HCT116 (cell line): ENCODE measurements at regions not wholly inside any gene's neighbourhood (a gene's known extent, or its start where the extent isn't known, plus 50 kb on each side); places are given as distances from the start of the nearest gene placed in this dataset.

Source experiments
- ATAC-seq: fragments of 200-7000 bp; cut with Tn5 transposase; 2 replicates; pipeline ENCODE4 v1.9.1; 2020; ENCODE audit warnings: mild to moderate bottlenecking, moderate library complexity
- BruUV-seq: library from RNA; stranded (reverse); fragments of 400-500 nt; replicated peaks from 2 replicates; lab custom pipeline; 2021; lab: Mats Ljungman, UMichigan
- CTCF ChIA-PET: fragments of 300-600 bp; sonication (Branson Sonifier 250); formaldehyde crosslinking; loops from one replicate; lab custom pipeline; 2021; ENCODE audit warnings: antibody characterized with exemption; lab: Charles Lee
- POLR2A ChIA-PET: fragments of 300-600, 350-600 bp; sonication (Branson Sonifier 250); formaldehyde crosslinking; loops from one replicate; lab custom pipeline; 2021; ENCODE audit warnings: antibody characterized with exemption; lab: Charles Lee
- RAD21 ChIA-PET, 2 experiments: fragments of 300-600 bp; sonication (Branson Sonifier 250); formaldehyde crosslinking; loops; one replicate each; lab custom pipeline; 2023; ENCODE audit warnings: low total read pairs in 2 of 2; ENCODE audit not compliant: uncharacterized antibody in 2 of 2, unreplicated experiment in 2 of 2, low non-redundant PET in 1 of 2; lab: Charles Lee
- DNase-seq: peaks from one replicate; pipeline ENCODE4 v3.0.0-alpha.2; 2010; ENCODE audit warnings: low read depth, low spot score
- H2AFZ ChIP-seq: fragments of 200-600 bp; shearing (Covaris generic), sonication (generic); 2 replicates; pipeline ENCODE4 v1.6.1; 2017; ENCODE audit warnings: low read depth, mixed run types, mixed read lengths, antibody characterized with exemption, low read length; ENCODE audit not compliant: poor library complexity, severe bottlenecking
- H3K27ac ChIP-seq: 2 replicates; pipeline ENCODE4 v1.5.1; 2012; ENCODE audit warnings: low read depth, low read length
- H3K27me3 ChIP-seq: fragments of 200-600 bp; sonication (generic); 2 replicates; pipeline ENCODE4 v1.6.1; 2016; ENCODE audit warnings: mixed run types, low read length, mixed read lengths; ENCODE audit not compliant: insufficient read depth
- H3K36me3 ChIP-seq, 2 experiments: fragments of 200-500 bp in 1 of 2; fragments of 200-600 bp in 1 of 2; sonication (Bioruptor generic) in 1 of 2; sonication (generic) in 1 of 2; 2 replicates each; pipeline versions ENCODE4 v1.5.1 to v1.6.1; 2014 to 2016; ENCODE audit warnings: low read length in 2 of 2, inconsistent platforms in 1 of 2, mixed read lengths in 1 of 2, mixed run types in 1 of 2; ENCODE audit not compliant: insufficient read depth in 2 of 2, control insufficient read depth in 1 of 2
- H3K4me1 ChIP-seq, 2 experiments: fragments of 200-600 bp in 1 of 2; sonication (generic) in 1 of 2; 2 replicates each; pipeline versions ENCODE4 v1.5.1 to v1.6.1; 2012 to 2017; ENCODE audit warnings: low read length in 2 of 2, inconsistent platforms in 1 of 2, mild to moderate bottlenecking in 1 of 2, mixed read lengths in 1 of 2, mixed run types in 1 of 2, moderate library complexity in 1 of 2; ENCODE audit not compliant: insufficient read depth in 2 of 2, control insufficient read depth in 1 of 2
- H3K4me2 ChIP-seq: fragments of 200-600 bp; sonication (generic); 2 replicates; pipeline ENCODE4 v1.6.1; 2017; ENCODE audit warnings: mixed run types, low read length, mixed read lengths
- H3K4me3 ChIP-seq, 2 experiments: fragments of 200-600 bp in 1 of 2; sonication (generic) in 1 of 2; replicated peaks in 1 of 2; 2 replicates each; pipeline ENCODE4 v1.5.1; 2011 to 2016; ENCODE audit warnings: low read length in 2 of 2, control low read depth in 1 of 2, low read depth in 1 of 2, mild to moderate bottlenecking in 1 of 2, mixed read lengths in 1 of 2, mixed run types in 1 of 2
- H3K79me2 ChIP-seq: fragments of 200-600 bp; sonication (generic); 2 replicates; pipeline ENCODE4 v1.6.1; 2017; ENCODE audit warnings: mild to moderate bottlenecking, mixed run types, low read length, moderate library complexity, mixed read lengths; ENCODE audit not compliant: insufficient read depth
- H3K9ac ChIP-seq: fragments of 200-600 bp; sonication (generic); 2 replicates; pipeline ENCODE4 v1.6.1; 2016; ENCODE audit warnings: low read length, mixed read lengths
- H3K9me2 ChIP-seq: fragments of 200-600 bp; sonication (generic), shearing (Covaris generic); 2 replicates; pipeline ENCODE4 v1.6.1; 2017; ENCODE audit warnings: mixed run types, mild to moderate bottlenecking, moderate library complexity; ENCODE audit not compliant: insufficient read depth
- H3K9me3 ChIP-seq, 2 experiments: fragments of 200-500 bp in 1 of 2; fragments of 200-600 bp in 1 of 2; sonication (Bioruptor generic) in 1 of 2; sonication (generic) in 1 of 2; 2 replicates each; pipeline ENCODE4 v1.6.1; 2014 to 2017; ENCODE audit warnings: low read length in 2 of 2, mixed read lengths in 2 of 2, inconsistent platforms in 1 of 2, low read depth in 1 of 2, mild to moderate bottlenecking in 1 of 2, mixed run types in 1 of 2, moderate library complexity in 1 of 2; ENCODE audit not compliant: control insufficient read depth in 1 of 2, insufficient read depth in 1 of 2
- H4K20me1 ChIP-seq: fragments of 200-600 bp; sonication (generic), shearing (Covaris generic); 2 replicates; pipeline ENCODE4 v1.6.1; 2017; ENCODE audit warnings: mixed run types, mild to moderate bottlenecking, moderate library complexity; ENCODE audit not compliant: insufficient read depth
- ELF1 ChIP-seq: IDR thresholded peaks from 2 replicates; pipeline ENCODE4 v1.6.1; 2012; ENCODE audit warnings: low read depth, borderline replicate concordance
- EZH2phosphoT487 ChIP-seq: fragments of 200-600 bp; IDR thresholded peaks from 2 replicates; pipeline ENCODE4 v1.6.1; 2018; ENCODE audit warnings: antibody characterized with exemption, borderline replicate concordance
- FOSL1 ChIP-seq: IDR thresholded peaks from 2 replicates; pipeline ENCODE4 v1.6.1; 2012; ENCODE audit warnings: low read depth
- JUND ChIP-seq: IDR thresholded peaks from 2 replicates; pipeline ENCODE4 v1.6.1; 2012
- POLR2A ChIP-seq: IDR thresholded peaks from 2 replicates; pipeline ENCODE4 v1.7.0; 2011; ENCODE audit warnings: borderline replicate concordance; ENCODE audit not compliant: insufficient read depth, insufficient read length; ENCODE audit errors: extremely low read depth
- POLR2AphosphoS5 ChIP-seq: IDR thresholded peaks from 2 replicates; pipeline ENCODE4 v1.6.1; 2011; ENCODE audit warnings: mild to moderate bottlenecking, low read depth, low read length, moderate library complexity
- RAD21 ChIP-seq: IDR thresholded peaks from 2 replicates; pipeline ENCODE4 v1.6.1; 2012; ENCODE audit warnings: low read depth, mild to moderate bottlenecking
- SRF ChIP-seq: IDR thresholded peaks from 2 replicates; pipeline ENCODE4 v1.6.1; 2012; ENCODE audit warnings: low read depth
- ZFX ChIP-seq: fragments of 450-650 bp; IDR thresholded peaks from 2 replicates; pipeline ENCODE4 v1.6.1; 2017
- intact Hi-C: fragments of 100-400 bp; cut with micrococcal nuclease; formaldehyde crosslinking; loops from 2 replicates; pipeline ENCODE4 v1.10.0; 2022
- TF ChIP-seq, protein P1 (sequence below): IDR thresholded peaks from 2 replicates; pipeline ENCODE4 v1.6.1; 2011; ENCODE audit warnings: mild to moderate bottlenecking, low read length, moderate library complexity; ENCODE audit not compliant: insufficient replicate concordance; ENCODE audit errors: extremely low read depth
- TF ChIP-seq, protein P2 (sequence below): IDR thresholded peaks from 2 replicates; pipeline ENCODE4 v1.6.1; 2012; ENCODE audit warnings: low read depth

DNA sequence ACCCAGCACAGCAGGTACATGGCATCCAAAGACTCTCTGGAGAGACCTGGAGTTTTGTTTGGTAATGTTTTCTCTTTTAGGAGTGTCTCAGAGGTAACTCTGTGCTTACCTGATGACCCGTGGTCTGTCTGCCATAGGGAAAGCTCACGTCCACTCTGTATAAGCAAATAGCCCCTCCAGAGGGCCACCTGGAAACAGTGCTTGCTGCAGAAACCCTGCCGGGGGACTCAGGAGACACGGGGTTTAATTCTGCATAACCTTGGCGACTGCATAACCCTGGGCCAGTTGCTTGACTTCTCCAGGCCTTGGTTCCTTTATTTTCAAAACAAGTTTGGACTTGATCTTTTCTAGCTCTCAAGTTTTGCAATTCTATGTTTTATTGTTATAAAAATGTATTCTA is 187.2 kb upstream of the SOX1 start:
- H3K4me3 ChIP-seq = no peak overlapping the region
- H4K20me1 ChIP-seq = no peaks in the 10 kb centered on the region
- intact Hi-C loops = no loop called here
- no peaks in the 10 kb centered on the region for H3K9me3 ChIP-seq
- no peak overlapping the region for H3K27ac ChIP-seq
- CTCF ChIA-PET = no interaction called here
- RAD21 ChIA-PET = no interaction called here
- ATAC-seq (no peak), DNase-seq (no peak)
- BruUV-seq = no TSS peak
- H3K9me2 ChIP-seq = no peaks in the 10 kb centered on the region
- peaks cover 54% of the 10 kb centered on the region for H3K27me3 ChIP-seq
- no peak overlapping the region for H3K9ac ChIP-seq
- no peaks in the 10 kb centered on the region for H3K4me1 ChIP-seq
- no peaks in the 10 kb centered on the region for H3K36me3 ChIP-seq
- no peak overlapping the region for H3K4me2 ChIP-seq
- TF ChIP-seq POLR2AphosphoS5 (no peak), SRF (no peak)
- H2AFZ ChIP-seq = no peak overlapping the region
- no peaks in the 10 kb centered on the region for H3K79me2 ChIP-seq
- POLR2A ChIA-PET = no interaction called here

DNA sequence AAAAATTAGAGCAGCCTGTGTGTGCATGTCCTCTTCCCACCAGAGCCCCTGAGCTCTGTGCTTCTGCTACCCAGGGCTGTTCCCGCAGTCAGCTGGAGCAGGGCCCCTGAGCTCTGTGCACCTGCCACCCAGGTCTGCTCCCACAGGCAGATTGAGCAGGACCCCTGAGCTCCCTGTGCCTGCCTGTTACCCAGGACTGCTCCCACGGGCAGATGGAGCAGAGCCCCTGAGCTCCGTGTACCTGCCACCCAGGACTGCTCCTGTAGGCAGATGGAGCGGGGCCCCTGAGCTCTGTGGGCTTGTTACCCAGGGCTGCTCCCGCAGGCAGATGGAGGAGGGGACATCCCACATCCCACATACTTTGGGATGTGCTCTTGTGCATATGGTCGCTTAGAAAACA is 186.8 kb upstream of the SOX1 start:
- ChIA-PET RAD21 (no interaction called here), POLR2A (no interaction called here)
- no peaks in the 10 kb centered on the region for H3K9me2 ChIP-seq
- no peak overlapping the region for H3K4me2 ChIP-seq
- no peak overlapping the region for H3K27ac ChIP-seq
- H3K79me2 ChIP-seq = no peaks in the 10 kb centered on the region
- DNase-seq = no peak
- H3K4me1 ChIP-seq = no peaks in the 10 kb centered on the region
- H3K27me3 ChIP-seq = peaks cover 54% of the 10 kb centered on the region
- BruUV-seq = no TSS peak
- TF ChIP-seq RAD21 (no peak), EZH2phosphoT487 (no peak), SRF (no peak), ELF1 (no peak), POLR2AphosphoS5 (no peak), POLR2A (no peak), ZFX (no peak), JUND (no peak), FOSL1 (no peak)
- TF ChIP-seq, protein P1, sequence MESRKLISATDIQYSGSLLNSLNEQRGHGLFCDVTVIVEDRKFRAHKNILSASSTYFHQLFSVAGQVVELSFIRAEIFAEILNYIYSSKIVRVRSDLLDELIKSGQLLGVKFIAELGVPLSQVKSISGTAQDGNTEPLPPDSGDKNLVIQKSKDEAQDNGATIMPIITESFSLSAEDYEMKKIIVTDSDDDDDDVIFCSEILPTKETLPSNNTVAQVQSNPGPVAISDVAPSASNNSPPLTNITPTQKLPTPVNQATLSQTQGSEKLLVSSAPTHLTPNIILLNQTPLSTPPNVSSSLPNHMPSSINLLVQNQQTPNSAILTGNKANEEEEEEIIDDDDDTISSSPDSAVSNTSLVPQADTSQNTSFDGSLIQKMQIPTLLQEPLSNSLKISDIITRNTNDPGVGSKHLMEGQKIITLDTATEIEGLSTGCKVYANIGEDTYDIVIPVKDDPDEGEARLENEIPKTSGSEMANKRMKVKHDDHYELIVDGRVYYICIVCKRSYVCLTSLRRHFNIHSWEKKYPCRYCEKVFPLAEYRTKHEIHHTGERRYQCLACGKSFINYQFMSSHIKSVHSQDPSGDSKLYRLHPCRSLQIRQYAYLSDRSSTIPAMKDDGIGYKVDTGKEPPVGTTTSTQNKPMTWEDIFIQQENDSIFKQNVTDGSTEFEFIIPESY = no peak
- TF ChIP-seq, protein P2, sequence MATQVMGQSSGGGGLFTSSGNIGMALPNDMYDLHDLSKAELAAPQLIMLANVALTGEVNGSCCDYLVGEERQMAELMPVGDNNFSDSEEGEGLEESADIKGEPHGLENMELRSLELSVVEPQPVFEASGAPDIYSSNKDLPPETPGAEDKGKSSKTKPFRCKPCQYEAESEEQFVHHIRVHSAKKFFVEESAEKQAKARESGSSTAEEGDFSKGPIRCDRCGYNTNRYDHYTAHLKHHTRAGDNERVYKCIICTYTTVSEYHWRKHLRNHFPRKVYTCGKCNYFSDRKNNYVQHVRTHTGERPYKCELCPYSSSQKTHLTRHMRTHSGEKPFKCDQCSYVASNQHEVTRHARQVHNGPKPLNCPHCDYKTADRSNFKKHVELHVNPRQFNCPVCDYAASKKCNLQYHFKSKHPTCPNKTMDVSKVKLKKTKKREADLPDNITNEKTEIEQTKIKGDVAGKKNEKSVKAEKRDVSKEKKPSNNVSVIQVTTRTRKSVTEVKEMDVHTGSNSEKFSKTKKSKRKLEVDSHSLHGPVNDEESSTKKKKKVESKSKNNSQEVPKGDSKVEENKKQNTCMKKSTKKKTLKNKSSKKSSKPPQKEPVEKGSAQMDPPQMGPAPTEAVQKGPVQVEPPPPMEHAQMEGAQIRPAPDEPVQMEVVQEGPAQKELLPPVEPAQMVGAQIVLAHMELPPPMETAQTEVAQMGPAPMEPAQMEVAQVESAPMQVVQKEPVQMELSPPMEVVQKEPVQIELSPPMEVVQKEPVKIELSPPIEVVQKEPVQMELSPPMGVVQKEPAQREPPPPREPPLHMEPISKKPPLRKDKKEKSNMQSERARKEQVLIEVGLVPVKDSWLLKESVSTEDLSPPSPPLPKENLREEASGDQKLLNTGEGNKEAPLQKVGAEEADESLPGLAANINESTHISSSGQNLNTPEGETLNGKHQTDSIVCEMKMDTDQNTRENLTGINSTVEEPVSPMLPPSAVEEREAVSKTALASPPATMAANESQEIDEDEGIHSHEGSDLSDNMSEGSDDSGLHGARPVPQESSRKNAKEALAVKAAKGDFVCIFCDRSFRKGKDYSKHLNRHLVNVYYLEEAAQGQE = no peak
- TF ChIP-seq, all 23 proteins: peak for 0
- no peak for ATAC-seq
- Histone ChIP-seq H3K9ac (no peak overlapping the region), H3K36me3 (no peaks in the 10 kb centered on the region), H3K9me3 (no peaks in the 10 kb centered on the region), H2AFZ (no peak overlapping the region), H3K4me3 (no peak overlapping the region), H4K20me1 (no peaks in the 10 kb centered on the region)
- CTCF ChIA-PET = no interaction called here
- intact Hi-C loops = no loop called here
